Endothelial cell of umbilical vein (primary cell): ENCODE measurements at regions not wholly inside any gene's neighbourhood (a gene's known extent, or its start where the extent isn't known, plus 50 kb on each side); places are given as distances from the start of the nearest gene placed in this dataset.

ENCODE experiments used
- BruUV-seq: library from RNA; stranded (reverse); fragments of 400-500 nt; replicated peaks from 2 replicates; lab custom pipeline; 2021; lab: Mats Ljungman, UMichigan
- CTCF ChIA-PET: fragments of 300-600, 350-600 bp; sonication (Branson Sonifier 250); formaldehyde crosslinking; loops from one replicate; lab custom pipeline; 2021; ENCODE audit warnings: antibody characterized with exemption, inconsistent platforms; lab: Charles Lee
- POLR2A ChIA-PET: fragments of 300-600, 350-600 bp; sonication (Branson Sonifier 250); formaldehyde crosslinking; loops from one replicate; lab custom pipeline; 2021; ENCODE audit warnings: antibody characterized with exemption, inconsistent platforms; lab: Charles Lee
- DNase-seq: peaks from one replicate; pipeline ENCODE4 v3.0.0-alpha.2; 2011; ENCODE audit warnings: low read depth, low spot score
- FAIRE-seq: peaks from 2 replicates; lab custom pipeline; 2011; peaks lifted over from hg19 to GRCh38; lab: Jason Lieb, UNC
- H2AFZ ChIP-seq: 2 replicates; pipeline ENCODE4 v1.6.0; 2012; ENCODE audit warnings: low read depth, low read length, control low read depth, inconsistent platforms
- H3K27ac ChIP-seq: 2 replicates; pipeline ENCODE4 v1.5.1; 2011; ENCODE audit warnings: low read depth, mild to moderate bottlenecking, control low read depth, low read length, moderate library complexity; ENCODE audit not compliant: insufficient read depth
- H3K27me3 ChIP-seq, 2 experiments: 2 replicates each; pipeline versions ENCODE4 v1.6.0 to v1.6.1; 2011; ENCODE audit warnings: low read length in 2 of 2, mixed read lengths in 1 of 2; ENCODE audit not compliant: control insufficient read depth in 2 of 2, insufficient read depth in 2 of 2
- H3K36me3 ChIP-seq, 2 experiments: 2 replicates in 1 of 2; 3 replicates in 1 of 2; pipeline ENCODE4 v1.5.1; 2011; ENCODE audit warnings: low read length in 2 of 2, mild to moderate bottlenecking in 1 of 2, moderate library complexity in 1 of 2; ENCODE audit not compliant: control insufficient read depth in 2 of 2, insufficient read depth in 2 of 2; ENCODE audit errors: extremely low read depth in 1 of 2
- H3K4me1 ChIP-seq: 3 replicates; pipeline ENCODE4 v1.5.1; 2011; ENCODE audit warnings: mild to moderate bottlenecking, low read length; ENCODE audit not compliant: control insufficient read depth, insufficient read depth; ENCODE audit errors: extremely low read depth
- H3K4me2 ChIP-seq: 2 replicates; pipeline ENCODE4 v1.6.1; 2011; ENCODE audit warnings: low read length, control low read depth, mixed read lengths; ENCODE audit not compliant: insufficient read depth
- H3K4me3 ChIP-seq, 3 experiments: fragments of 200-600 bp in 1 of 3; sonication (generic), shearing (Covaris generic) in 1 of 3; replicated peaks in 1 of 3; 2 replicates each; pipeline ENCODE4 v1.5.1; 2011 to 2016; ENCODE audit warnings: control low read depth in 3 of 3, low read length in 3 of 3, mild to moderate bottlenecking in 2 of 3, inconsistent platforms in 1 of 3, low read depth in 1 of 3, moderate library complexity in 1 of 3; ENCODE audit not compliant: insufficient read depth in 1 of 3
- H3K79me2 ChIP-seq: 2 replicates; pipeline ENCODE4 v1.6.0; 2012; ENCODE audit warnings: low read length, inconsistent platforms; ENCODE audit not compliant: control insufficient read depth, insufficient read depth
- H3K9ac ChIP-seq: replicated peaks from 2 replicates; pipeline ENCODE3; 2011; ENCODE audit warnings: low read length, control low read depth; ENCODE audit not compliant: insufficient read depth; ENCODE audit errors: extremely low read depth
- H3K9me1 ChIP-seq: replicated peaks from 3 replicates; pipeline ENCODE4 v1.6.0; 2011; ENCODE audit warnings: mild to moderate bottlenecking, low read length; ENCODE audit not compliant: control insufficient read depth, insufficient read depth; ENCODE audit errors: extremely low read depth
- H3K9me3 ChIP-seq: replicated peaks from 2 replicates; pipeline ENCODE4 v1.5.1; 2012; ENCODE audit warnings: low read length, inconsistent platforms; ENCODE audit not compliant: control insufficient read depth, insufficient read depth
- H4K20me1 ChIP-seq: replicated peaks from 2 replicates; pipeline ENCODE3; 2011; ENCODE audit warnings: mild to moderate bottlenecking, low read length; ENCODE audit not compliant: control insufficient read depth, insufficient read depth; ENCODE audit errors: extremely low read depth
- EZH2 ChIP-seq: IDR thresholded peaks from 2 replicates; pipeline ENCODE4 v1.6.1; 2012; ENCODE audit warnings: borderline replicate concordance, low read depth, mild to moderate bottlenecking, moderate library complexity, low read length, inconsistent platforms; ENCODE audit not compliant: severe bottlenecking
- FOS ChIP-seq: IDR thresholded peaks from 2 replicates; pipeline ENCODE4 v1.6.1; 2011; ENCODE audit warnings: mild to moderate bottlenecking, low read length, moderate library complexity, borderline replicate concordance; ENCODE audit not compliant: insufficient read depth
- GATA2 ChIP-seq: IDR thresholded peaks from 2 replicates; pipeline ENCODE4 v1.7.0; 2011; ENCODE audit warnings: low read depth, mild to moderate bottlenecking, moderate library complexity, mixed read lengths, low read length; ENCODE audit not compliant: insufficient read length, insufficient read depth
- JUN ChIP-seq: IDR thresholded peaks from 2 replicates; pipeline ENCODE4 v1.6.1; 2011; ENCODE audit warnings: borderline replicate concordance, low read depth; ENCODE audit not compliant: insufficient read length, insufficient read depth
- MYC ChIP-seq: IDR thresholded peaks from one replicate; pipeline ENCODE4 v1.6.1; 2011; ENCODE audit warnings: mild to moderate bottlenecking, low read depth, low read length
- POLR2A ChIP-seq: IDR thresholded peaks from 2 replicates; pipeline ENCODE4 v1.6.1; 2012; ENCODE audit warnings: low read depth, mild to moderate bottlenecking, control low read depth, low read length
- POLR2AphosphoS5 ChIP-seq: IDR thresholded peaks from 2 replicates; pipeline ENCODE4 v1.6.1; 2012; ENCODE audit warnings: low read depth, mild to moderate bottlenecking, control low read depth, low read length, moderate library complexity; ENCODE audit not compliant: insufficient read depth
- dilution Hi-C: fragments of 300-500 bp; cut with MboI; formaldehyde crosslinking; loops from one replicate; pipeline ENCODE4 v1.15.0; 2019; ENCODE audit warnings: low sequenced_read_pairs; ENCODE audit not compliant: extremely low pct_ligation_motif_present
- intact Hi-C: fragments of 100-400 bp; cut with micrococcal nuclease; formaldehyde crosslinking; loops from one replicate; pipeline ENCODE4 v1.10.0; 2022
- TF ChIP-seq, protein P1 (sequence below): IDR thresholded peaks from 2 replicates; pipeline ENCODE4 v1.6.1; 2011; ENCODE audit not compliant: insufficient read depth, insufficient read length
- TF ChIP-seq, protein P2 (sequence below), 2 donors: IDR thresholded peaks; 1 replicate in 1 of 2; 2 replicates in 1 of 2; pipeline ENCODE4 v1.5.1; 2011; ENCODE audit warnings: low read length in 2 of 2, mild to moderate bottlenecking in 2 of 2, moderate library complexity in 2 of 2, control low read depth in 1 of 2, inconsistent platforms in 1 of 2, low read depth in 1 of 2; ENCODE audit not compliant: insufficient read depth in 1 of 2; ENCODE audit errors: extremely low read depth in 1 of 2

DNA sequence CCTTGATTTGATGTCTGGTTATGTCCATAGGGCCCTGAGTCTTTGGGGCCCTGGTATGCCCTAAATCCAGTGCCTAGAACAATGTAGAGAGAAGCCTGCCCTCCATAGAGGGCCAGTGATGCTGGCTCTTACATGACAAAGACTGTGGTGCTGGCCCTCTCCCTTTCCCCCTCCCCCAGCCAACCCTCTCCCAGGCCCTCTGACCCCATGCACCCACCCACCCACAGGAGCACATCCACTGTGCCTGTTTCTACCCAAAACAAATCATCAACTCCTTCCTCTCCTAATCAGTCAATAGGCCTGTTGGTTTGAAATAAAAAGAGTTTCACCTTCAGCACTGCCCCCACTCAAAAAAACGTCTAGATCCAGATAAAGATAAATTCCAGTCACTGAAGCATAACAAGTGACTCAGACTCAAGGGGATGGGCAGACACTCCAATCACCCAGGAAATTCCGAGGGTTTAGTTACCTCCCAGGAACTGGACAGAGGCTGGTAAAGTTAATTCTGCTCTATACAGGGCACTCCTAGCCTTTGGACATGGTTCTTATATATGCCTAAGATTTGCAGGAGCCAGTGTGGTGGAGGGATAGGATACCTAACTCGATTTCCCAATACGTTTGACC, 144.8 kb upstream of the VANGL1 start:
- BruUV-seq: no TSS peak
- DNase-seq: no peak
- ChIA-PET POLR2A (no interaction called here), CTCF (no interaction called here)
- Histone ChIP-seq H3K27ac (no peak overlapping the region), H3K4me3 (no peak overlapping the region), H3K9ac (no peak overlapping the region), H3K79me2 (no peaks in the 10 kb centered on the region), H3K9me1 (no peaks in the 10 kb centered on the region), H3K4me1 (no peaks in the 10 kb centered on the region), H2AFZ (no peak overlapping the region), H3K4me2 (no peak overlapping the region), H3K9me3 (no peaks in the 10 kb centered on the region), H4K20me1 (no peaks in the 10 kb centered on the region), H3K36me3 (no peaks in the 10 kb centered on the region), H3K27me3 (no peaks in the 10 kb centered on the region)
- no peak for FAIRE-seq
- intact Hi-C loops (no loop called here), dilution Hi-C loops (no loop called here)
- TF ChIP-seq EZH2 (no peak), POLR2AphosphoS5 (no peak), FOS (no peak), POLR2A (no peak), MYC (no peak), GATA2 (no peak), JUN (no peak)
- TF ChIP-seq, protein P1, sequence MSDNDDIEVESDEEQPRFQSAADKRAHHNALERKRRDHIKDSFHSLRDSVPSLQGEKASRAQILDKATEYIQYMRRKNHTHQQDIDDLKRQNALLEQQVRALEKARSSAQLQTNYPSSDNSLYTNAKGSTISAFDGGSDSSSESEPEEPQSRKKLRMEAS: no peak
- TF ChIP-seq, protein P2, sequence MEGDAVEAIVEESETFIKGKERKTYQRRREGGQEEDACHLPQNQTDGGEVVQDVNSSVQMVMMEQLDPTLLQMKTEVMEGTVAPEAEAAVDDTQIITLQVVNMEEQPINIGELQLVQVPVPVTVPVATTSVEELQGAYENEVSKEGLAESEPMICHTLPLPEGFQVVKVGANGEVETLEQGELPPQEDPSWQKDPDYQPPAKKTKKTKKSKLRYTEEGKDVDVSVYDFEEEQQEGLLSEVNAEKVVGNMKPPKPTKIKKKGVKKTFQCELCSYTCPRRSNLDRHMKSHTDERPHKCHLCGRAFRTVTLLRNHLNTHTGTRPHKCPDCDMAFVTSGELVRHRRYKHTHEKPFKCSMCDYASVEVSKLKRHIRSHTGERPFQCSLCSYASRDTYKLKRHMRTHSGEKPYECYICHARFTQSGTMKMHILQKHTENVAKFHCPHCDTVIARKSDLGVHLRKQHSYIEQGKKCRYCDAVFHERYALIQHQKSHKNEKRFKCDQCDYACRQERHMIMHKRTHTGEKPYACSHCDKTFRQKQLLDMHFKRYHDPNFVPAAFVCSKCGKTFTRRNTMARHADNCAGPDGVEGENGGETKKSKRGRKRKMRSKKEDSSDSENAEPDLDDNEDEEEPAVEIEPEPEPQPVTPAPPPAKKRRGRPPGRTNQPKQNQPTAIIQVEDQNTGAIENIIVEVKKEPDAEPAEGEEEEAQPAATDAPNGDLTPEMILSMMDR (IDR thresholded peaks at IDR 0.05; ENCODE audit: extremely low read depth in 1 of 2, insufficient read depth in 1 of 2, low read depth in 1 of 2, low read length in 2 of 2): no peak
